ENCODE measurements at regions not wholly inside any gene's neighbourhood (a gene's known extent, or its start where the extent isn't known, plus 50 kb on each side); places are given as distances from the start of the nearest gene placed in this dataset.

GRCh38 chr15:26376243-26376642, 396.6 kb downstream of the GABRB3 start:
- DNase-seq (ENCODE audit: low spot score) = no peak

- DNase-seq (ENCODE audit: low spot score) = no peak
Measured at GRCh38 chr15:26374806-26375205, 398.1 kb downstream of the GABRB3 start.

GRCh38 chr15:26372706-26373105, 400.2 kb downstream of the GABRB3 start:
- DNase-seq (ENCODE audit: low spot score) = no peak

- DNase-seq (ENCODE audit: low spot score) = no peak
Measured at GRCh38 chr15:26365077-26365476, 407.8 kb downstream of the GABRB3 start.

- no peak for DNase-seq (ENCODE audit: low spot score)
Measured at GRCh38 chr15:26359855-26360254, 413.0 kb downstream of the GABRB3 start.

- no peak for DNase-seq (ENCODE audit: low spot score)
Measured at GRCh38 chr15:26358708-26359107, 414.2 kb downstream of the GABRB3 start.

GRCh38 chr15:26357653-26358052, 415.2 kb downstream of the GABRB3 start:
- DNase-seq (ENCODE audit: low spot score) = peak; percentile 9

GRCh38 chr15:26355472-26356074, 417.3 kb downstream of the GABRB3 start:
- DNase-seq (ENCODE audit: low spot score) = peak; percentile 13

GRCh38 chr15:26352909-26353308, 420.0 kb downstream of the GABRB3 start:
- DNase-seq (ENCODE audit: low spot score) = no peak

GRCh38 chr15:26352406-26352805, 420.5 kb downstream of the GABRB3 start:
- DNase-seq (ENCODE audit: low spot score) = peak; percentile 36

GRCh38 chr15:26325495-26325894, 447.4 kb downstream of the GABRB3 start:
- no peak for DNase-seq (ENCODE audit: low spot score)

GRCh38 chr15:26323566-26323965, 449.3 kb downstream of the GABRB3 start:
- DNase-seq (ENCODE audit: low spot score) = no peak

- no peak for DNase-seq (ENCODE audit: low spot score)
Measured at GRCh38 chr15:26318689-26319088, 454.2 kb downstream of the GABRB3 start.

- no peak for DNase-seq (ENCODE audit: low spot score)
Measured at GRCh38 chr15:26314577-26314976, 451.4 kb upstream of the ATP10A start.

- DNase-seq (ENCODE audit: low spot score) = no peak
Measured at GRCh38 chr15:26311710-26312236, 448.6 kb upstream of the ATP10A start.

GRCh38 chr15:26298659-26299170, 435.6 kb upstream of the ATP10A start:
- DNase-seq (ENCODE audit: low spot score) = no peak

GRCh38 chr15:26298010-26298658, 435.0 kb upstream of the ATP10A start:
- no peak for DNase-seq (ENCODE audit: low spot score)

GRCh38 chr15:26295336-26296085, 432.4 kb upstream of the ATP10A start:
- DNase-seq (ENCODE audit: low spot score) = no peak

- no peak for DNase-seq (ENCODE audit: low spot score)
Measured at GRCh38 chr15:26294059-26294689, 431.0 kb upstream of the ATP10A start.

GRCh38 chr15:26287381-26287780, 424.3 kb upstream of the ATP10A start:
- DNase-seq (ENCODE audit: low spot score) = no peak

- no peak for DNase-seq (ENCODE audit: low spot score)
Measured at GRCh38 chr15:26280281-26280680, 417.2 kb upstream of the ATP10A start.

GRCh38 chr15:26261966-26262365, 398.8 kb upstream of the ATP10A start:
- DNase-seq (ENCODE audit: low spot score) = no peak

Measured in putamen (tissue), 1 donor.